ENCODE measurements at regions not wholly inside any gene's neighbourhood (a gene's known extent, or its start where the extent isn't known, plus 50 kb on each side); places are given as distances from the start of the nearest gene placed in this dataset.

GRCh38 chr16:82402665-82403218 lies 224.0 kb upstream of the CDH13 start:
- no peak for DNase-seq

- no peak for DNase-seq
Observed at GRCh38 chr16:82400046-82400445, 226.7 kb upstream of the CDH13 start.

- no peak for DNase-seq
Observed at GRCh38 chr16:82396509-82396908, 226.5 kb upstream of the MPHOSPH6 start.

- no peak for DNase-seq
Observed at GRCh38 chr16:82395212-82395611, 225.2 kb upstream of the MPHOSPH6 start.

- no peak for DNase-seq
Observed at GRCh38 chr16:82391690-82392089, 221.7 kb upstream of the MPHOSPH6 start.

GRCh38 chr16:82389956-82390650 lies 220.1 kb upstream of the MPHOSPH6 start:
- no peak for DNase-seq

GRCh38 chr16:82386761-82387160 lies 216.7 kb upstream of the MPHOSPH6 start:
- DNase-seq: no peak

- DNase-seq: no peak
Observed at GRCh38 chr16:82384949-82385348, 214.9 kb upstream of the MPHOSPH6 start.

- no peak for DNase-seq
Observed at GRCh38 chr16:82384017-82384416, 214.0 kb upstream of the MPHOSPH6 start.

GRCh38 chr16:82382521-82382920 lies 212.5 kb upstream of the MPHOSPH6 start:
- DNase-seq: no peak

GRCh38 chr16:82379551-82379950 lies 209.5 kb upstream of the MPHOSPH6 start:
- DNase-seq: peak; percentile 23

- DNase-seq: no peak
Observed at GRCh38 chr16:82373976-82374375, 204.0 kb upstream of the MPHOSPH6 start.

- no peak for DNase-seq
Observed at GRCh38 chr16:82370282-82370681, 200.3 kb upstream of the MPHOSPH6 start.

GRCh38 chr16:82368041-82368440 lies 198.0 kb upstream of the MPHOSPH6 start:
- DNase-seq: no peak

- DNase-seq: no peak
Observed at GRCh38 chr16:82366462-82366861, 196.4 kb upstream of the MPHOSPH6 start.

- no peak for DNase-seq
Observed at GRCh38 chr16:82364690-82365089, 194.7 kb upstream of the MPHOSPH6 start.

- DNase-seq: no peak
Observed at GRCh38 chr16:82363026-82363816, 193.2 kb upstream of the MPHOSPH6 start.

GRCh38 chr16:82361885-82362284 lies 191.9 kb upstream of the MPHOSPH6 start:
- DNase-seq: no peak

GRCh38 chr16:82360024-82360783 lies 190.2 kb upstream of the MPHOSPH6 start:
- DNase-seq: no peak

- DNase-seq: no peak
Observed at GRCh38 chr16:82358606-82359221, 188.7 kb upstream of the MPHOSPH6 start.

- no peak for DNase-seq
Observed at GRCh38 chr16:82358161-82358560, 188.1 kb upstream of the MPHOSPH6 start.

GRCh38 chr16:82357237-82357636 lies 187.2 kb upstream of the MPHOSPH6 start:
- DNase-seq: no peak

GRCh38 chr16:82350560-82350959 lies 180.5 kb upstream of the MPHOSPH6 start:
- no peak for DNase-seq

All from NCI-H1092 (cell line).